HEK293 (cell line): ENCODE measurements at regions not wholly inside any gene's neighbourhood (a gene's known extent, or its start where the extent isn't known, plus 50 kb on each side); places are given as distances from the start of the nearest gene placed in this dataset.

ENCODE experiments used
- CTCF ChIA-PET: fragments of 350-600 bp; formaldehyde crosslinking; extraction: SDS; loops from one replicate; lab custom pipeline; 2021; ENCODE audit warnings: antibody characterized with exemption; lab: Yijun Ruan, JAX
- POLR2A ChIA-PET: fragments of 300-600 bp; formaldehyde crosslinking; extraction: SDS; loops from one replicate; lab custom pipeline; 2020; ENCODE audit warnings: antibody characterized with exemption, inconsistent platforms; lab: Yijun Ruan, JAX
- H3K27ac ChIP-seq: fragments of 200-500 bp; sonication (Bioruptor generic); 2 replicates; pipeline ENCODE4 v1.5.1; 2014; ENCODE audit warnings: low read depth, low read length, control low read depth, inconsistent platforms; ENCODE audit errors: extremely low read depth
- H3K36me3 ChIP-seq, 2 experiments: fragments of 200-500 bp in 1 of 2; sonication (Bioruptor generic) in 1 of 2; 1 replicate in 1 of 2; 2 replicates in 1 of 2; pipeline ENCODE4 v1.5.1; 2014 to 2017; ENCODE audit warnings: inconsistent platforms in 2 of 2, low read length in 2 of 2; ENCODE audit not compliant: control insufficient read depth in 2 of 2, insufficient read depth in 1 of 2
- H3K4me1 ChIP-seq: fragments of 200-500 bp; sonication (Bioruptor generic); 2 replicates; pipeline ENCODE4 v1.5.1; 2014; ENCODE audit warnings: mild to moderate bottlenecking, low read length, inconsistent platforms; ENCODE audit not compliant: control insufficient read depth, insufficient read depth
- H3K4me3 ChIP-seq: 2 replicates; pipeline ENCODE4 v1.5.1; 2011; ENCODE audit warnings: low read depth, mild to moderate bottlenecking, control low read depth, low read length, moderate library complexity
- H3K9me3 ChIP-seq: fragments of 200-500 bp; sonication (Bioruptor generic); 2 replicates; pipeline ENCODE4 v1.5.1; 2014; ENCODE audit warnings: low read depth, low read length, inconsistent platforms; ENCODE audit not compliant: control insufficient read depth, insufficient read depth
- BCL11A ChIP-seq: fragments of 450-650 bp; formaldehyde crosslinking; IDR thresholded peaks from 2 replicates; pipeline ENCODE4 v1.5.1; 2016; ENCODE audit warnings: low read depth, missing biosample characterization, missing genetic modification characterization
- HOXD13 ChIP-seq: sonication (generic); formaldehyde crosslinking; IDR thresholded peaks from 2 replicates; pipeline ENCODE4 v1.8.0; 2022; ENCODE audit warnings: missing genetic modification reagents, borderline replicate concordance
- KLF10 ChIP-seq: fragments of 450-650 bp; IDR thresholded peaks from 2 replicates; pipeline ENCODE4 v1.5.1; 2018; ENCODE audit warnings: missing biosample characterization, mild to moderate bottlenecking, missing genetic modification characterization
- ZBTB17 ChIP-seq: fragments of 450-650 bp; formaldehyde crosslinking; IDR thresholded peaks from 2 replicates; pipeline ENCODE4 v1.5.1; 2016; ENCODE audit warnings: missing biosample characterization, missing genetic modification characterization
- ZBTB26 ChIP-seq: fragments of 450-650 bp; formaldehyde crosslinking; optimal IDR thresholded peaks from 2 replicates; pipeline ENCODE3; 2016; ENCODE audit warnings: missing biosample characterization, mild to moderate bottlenecking, missing genetic modification characterization
- ZFP69B ChIP-seq: fragments of 450-650 bp; formaldehyde crosslinking; IDR thresholded peaks from 2 replicates; pipeline ENCODE4 v1.5.1; 2016; ENCODE audit warnings: missing biosample characterization, missing genetic modification characterization
- ZNF133 ChIP-seq: fragments of 450-650 bp; formaldehyde crosslinking; IDR thresholded peaks from 2 replicates; pipeline ENCODE4 v1.5.1; 2016; ENCODE audit warnings: missing biosample characterization, missing genetic modification characterization
- ZNF138 ChIP-seq: fragments of 450-650 bp; formaldehyde crosslinking; IDR thresholded peaks from 2 replicates; pipeline ENCODE4 v1.5.1; 2016; ENCODE audit warnings: missing biosample characterization, missing genetic modification characterization, borderline replicate concordance
- ZNF140 ChIP-seq: fragments of 450-650 bp; formaldehyde crosslinking; IDR thresholded peaks from 2 replicates; pipeline ENCODE4 v1.5.1; 2016; ENCODE audit warnings: missing biosample characterization, missing genetic modification characterization
- ZNF341 ChIP-seq: fragments of 450-650 bp; formaldehyde crosslinking; IDR thresholded peaks from 2 replicates; pipeline ENCODE4; 2016; ENCODE audit warnings: low read depth, missing biosample characterization, missing genetic modification characterization
- ZNF366 ChIP-seq: fragments of 450-650 bp; formaldehyde crosslinking; conservative IDR thresholded peaks from 2 replicates; pipeline ENCODE4 v1.5.1; 2016; ENCODE audit warnings: missing biosample characterization, missing genetic modification characterization
- ZNF394 ChIP-seq: fragments of 450-650 bp; formaldehyde crosslinking; IDR thresholded peaks from 2 replicates; pipeline ENCODE4 v1.5.1; 2016; ENCODE audit warnings: missing biosample characterization, missing genetic modification characterization, mild to moderate bottlenecking, moderate library complexity, borderline replicate concordance
- ZNF580 ChIP-seq: fragments of 450-650 bp; formaldehyde crosslinking; IDR thresholded peaks from 2 replicates; pipeline ENCODE4 v1.5.1; 2016; ENCODE audit warnings: missing biosample characterization, missing genetic modification characterization
- ZNF600 ChIP-seq: fragments of 450-650 bp; formaldehyde crosslinking; IDR thresholded peaks from 2 replicates; pipeline ENCODE4 v1.5.1; 2016; ENCODE audit warnings: missing biosample characterization, missing genetic modification characterization
- ZNF626 ChIP-seq: fragments of 450-650 bp; sonication (Bioruptor Pico); formaldehyde crosslinking; IDR thresholded peaks from 2 replicates; pipeline ENCODE4 v1.5.1; 2018; ENCODE audit warnings: missing biosample characterization, missing genetic modification characterization, inconsistent platforms
- ZNF677 ChIP-seq: fragments of 450-650 bp; IDR thresholded peaks from 2 replicates; pipeline ENCODE4 v1.5.0; 2018; ENCODE audit warnings: missing biosample characterization, mild to moderate bottlenecking, missing genetic modification characterization, moderate library complexity
- ZNF791 ChIP-seq: fragments of 450-650 bp; formaldehyde crosslinking; IDR thresholded peaks from 2 replicates; pipeline ENCODE4 v1.5.1; 2016; ENCODE audit warnings: missing biosample characterization, missing genetic modification characterization
- ZSCAN30 ChIP-seq: fragments of 450-650 bp; IDR thresholded peaks from 2 replicates; pipeline ENCODE4 v1.5.1; 2018; ENCODE audit warnings: missing biosample characterization, mild to moderate bottlenecking, missing genetic modification characterization, moderate library complexity
- TF ChIP-seq, protein P1 (sequence below): fragments of 450-650 bp; formaldehyde crosslinking; IDR thresholded peaks from 2 replicates; pipeline ENCODE4 v1.5.1; 2016; ENCODE audit warnings: missing biosample characterization, missing genetic modification characterization, borderline replicate concordance

DNA sequence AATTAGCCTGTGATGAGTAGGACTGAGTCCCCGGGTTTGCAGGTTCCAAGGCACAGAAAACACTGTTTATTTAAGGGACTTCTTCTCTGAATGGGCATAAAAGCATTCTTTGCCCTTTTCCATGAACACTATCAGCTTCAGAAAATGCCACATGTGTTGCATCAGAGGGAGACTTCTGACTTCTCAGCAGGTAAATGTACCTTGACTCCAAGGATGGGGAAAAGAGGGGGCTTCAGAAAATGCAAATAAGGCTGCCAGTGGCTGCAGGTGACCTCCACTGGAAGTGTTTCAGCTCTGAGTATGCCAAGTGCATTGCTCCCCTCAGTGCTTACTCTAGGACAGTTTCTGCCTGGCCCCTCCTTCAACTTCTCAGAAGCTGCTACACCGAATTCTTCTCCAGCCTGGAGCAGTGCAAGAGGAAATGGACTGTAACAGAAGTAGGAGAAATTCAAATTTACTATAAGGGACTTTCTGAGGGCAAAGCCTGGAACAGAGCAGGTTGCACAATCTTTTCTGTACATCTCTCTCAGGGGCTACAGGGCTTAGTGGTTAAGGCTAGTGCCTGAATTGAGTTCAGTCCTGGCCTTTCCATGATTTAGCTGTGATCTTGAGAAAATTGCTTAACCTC, 233.2 kb downstream of the PTTG2 start:
- Histone ChIP-seq H3K4me1 (peaks cover 11% of the 10 kb centered on the region), H3K36me3 (no peaks in the 10 kb centered on the region), H3K4me3 (no peak overlapping the region)
- POLR2A ChIA-PET, result interaction anchor here (0.6 kb wide), 1 partner anchor 8 kb away, joined by 3 read pairs; no protein-coding TSS in a partner anchor
- TF ChIP-seq ZNF600 (tag by site-specific recombination) (no peak), ZBTB26 (tag by site-specific recombination) (no peak), ZNF626 (tag by site-specific recombination) (no peak), ZNF341 (no peak), ZNF133 (tag by site-specific recombination) (no peak)
- TF ChIP-seq, all 188 proteins: peak for 0
- Histone ChIP-seq H3K9me3 (no peaks in the 10 kb centered on the region), H3K27ac (no peak overlapping the region)
- CTCF ChIA-PET, result interaction anchor here (0.8 to 1.2 kb wide), 3 partner anchors 123 to 566 kb away, joined by 3 read pairs; no protein-coding TSS in a partner anchor

DNA sequence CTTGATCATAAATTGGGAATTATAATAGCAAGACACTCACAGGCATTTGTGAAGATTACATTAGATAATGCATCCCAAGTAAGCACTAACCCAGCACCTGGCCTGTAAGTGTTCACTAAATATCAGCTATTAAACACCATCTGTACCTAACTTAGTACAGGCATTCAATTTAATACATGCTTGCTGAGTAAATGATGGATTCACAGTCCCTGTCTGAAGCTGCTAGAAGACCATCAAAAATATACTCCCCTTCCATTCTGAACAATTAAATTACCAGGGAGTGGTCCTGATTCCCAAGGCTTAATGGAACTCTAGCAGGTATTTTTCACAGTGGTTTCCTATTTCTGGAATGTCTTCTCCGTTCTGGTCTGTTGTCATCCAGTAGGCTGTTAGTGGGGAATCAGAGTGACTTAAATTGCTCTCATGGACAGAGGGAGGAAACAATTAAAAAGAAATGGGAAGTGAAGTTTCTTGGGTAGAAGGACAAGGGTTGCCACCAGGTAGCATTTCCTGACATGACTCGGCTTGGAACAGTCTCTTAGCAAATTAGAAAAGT, 233.9 kb downstream of the PTTG2 start:
- ChIA-PET CTCF (interaction anchor here (1.2 kb wide), 1 partner anchor 125 kb away, joined by 3 read pairs; no protein-coding TSS in a partner anchor), POLR2A (no interaction called here)
- no peaks in the 10 kb centered on the region for H3K36me3 ChIP-seq
- H3K4me3 ChIP-seq, result no peak overlapping the region
- no peaks in the 10 kb centered on the region for H3K9me3 ChIP-seq
- H3K27ac ChIP-seq, result no peak overlapping the region
- TF ChIP-seq, protein P1, sequence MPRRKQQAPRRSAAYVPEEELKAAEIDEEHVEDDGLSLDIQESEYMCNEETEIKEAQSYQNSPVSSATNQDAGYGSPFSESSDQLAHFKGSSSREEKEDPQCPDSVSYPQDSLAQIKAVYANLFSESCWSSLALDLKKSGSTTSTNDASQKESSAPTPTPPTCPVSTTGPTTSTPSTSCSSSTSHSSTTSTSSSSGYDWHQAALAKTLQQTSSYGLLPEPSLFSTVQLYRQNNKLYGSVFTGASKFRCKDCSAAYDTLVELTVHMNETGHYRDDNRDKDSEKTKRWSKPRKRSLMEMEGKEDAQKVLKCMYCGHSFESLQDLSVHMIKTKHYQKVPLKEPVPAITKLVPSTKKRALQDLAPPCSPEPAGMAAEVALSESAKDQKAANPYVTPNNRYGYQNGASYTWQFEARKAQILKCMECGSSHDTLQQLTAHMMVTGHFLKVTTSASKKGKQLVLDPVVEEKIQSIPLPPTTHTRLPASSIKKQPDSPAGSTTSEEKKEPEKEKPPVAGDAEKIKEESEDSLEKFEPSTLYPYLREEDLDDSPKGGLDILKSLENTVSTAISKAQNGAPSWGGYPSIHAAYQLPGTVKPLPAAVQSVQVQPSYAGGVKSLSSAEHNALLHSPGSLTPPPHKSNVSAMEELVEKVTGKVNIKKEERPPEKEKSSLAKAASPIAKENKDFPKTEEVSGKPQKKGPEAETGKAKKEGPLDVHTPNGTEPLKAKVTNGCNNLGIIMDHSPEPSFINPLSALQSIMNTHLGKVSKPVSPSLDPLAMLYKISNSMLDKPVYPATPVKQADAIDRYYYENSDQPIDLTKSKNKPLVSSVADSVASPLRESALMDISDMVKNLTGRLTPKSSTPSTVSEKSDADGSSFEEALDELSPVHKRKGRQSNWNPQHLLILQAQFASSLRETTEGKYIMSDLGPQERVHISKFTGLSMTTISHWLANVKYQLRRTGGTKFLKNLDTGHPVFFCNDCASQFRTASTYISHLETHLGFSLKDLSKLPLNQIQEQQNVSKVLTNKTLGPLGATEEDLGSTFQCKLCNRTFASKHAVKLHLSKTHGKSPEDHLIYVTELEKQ (tag by site-specific recombination), result no peak
- no peak for TF ChIP-seq KLF10 (tag by site-specific recombination)
- no peak for TF ChIP-seq ZNF138 (tag by site-specific recombination)
- no peak for TF ChIP-seq ZFP69B (tag by site-specific recombination)
- TF ChIP-seq ZNF791 (tag by site-specific recombination), result no peak
- no peak for TF ChIP-seq ZNF366 (tag by site-specific recombination)
- TF ChIP-seq ZBTB17 (tag by site-specific recombination), result no peak
- TF ChIP-seq ZNF580 (tag by site-specific recombination), result no peak
- TF ChIP-seq ZNF394 (tag by site-specific recombination), result no peak
- no peak for TF ChIP-seq HOXD13
- TF ChIP-seq BCL11A, result no peak
- no peak for TF ChIP-seq ZSCAN30 (tag by site-specific recombination)
- no peak for TF ChIP-seq ZNF677
- no peak for TF ChIP-seq ZNF140 (tag by site-specific recombination)
- H3K4me1 ChIP-seq, result peaks cover 11% of the 10 kb centered on the region
